Tibial nerve (tissue), 4 donors: ENCODE measurements at regions not wholly inside any gene's neighbourhood (a gene's known extent, or its start where the extent isn't known, plus 50 kb on each side); places are given as distances from the start of the nearest gene placed in this dataset.
"Not testable (repeated sequence)": the region's sequence is repeated elsewhere in the genome, so short reads cannot be mapped to it uniquely, and the experiment has no call there.

Experiments
- EP300 ChIP-seq, 2 donors: sonication (generic); formaldehyde crosslinking; IDR thresholded peaks; one replicate each; pipeline ENCODE4 v1.6.1; 2017; ENCODE audit warnings: antibody characterized with exemption in 2 of 2, mild to moderate bottlenecking in 1 of 2
- POLR2A ChIP-seq, 2 donors: fragments of 450-650 bp; IDR thresholded peaks; one replicate each; pipeline ENCODE4 v1.6.1; 2017; ENCODE audit warnings: antibody characterized with exemption in 2 of 2, mild to moderate bottlenecking in 2 of 2, moderate library complexity in 2 of 2
- TF ChIP-seq, protein P1 (sequence below), 5 experiments: fragments of 200-600 bp in 3 of 5; fragments of 450-650 bp in 2 of 5; sonication (generic) in 3 of 5; IDR thresholded peaks; one replicate each; pipeline ENCODE4 v1.5.1; 2016 to 2019; ENCODE audit warnings: antibody characterized with exemption in 5 of 5, mild to moderate bottlenecking in 3 of 5, moderate library complexity in 2 of 5

DNA sequence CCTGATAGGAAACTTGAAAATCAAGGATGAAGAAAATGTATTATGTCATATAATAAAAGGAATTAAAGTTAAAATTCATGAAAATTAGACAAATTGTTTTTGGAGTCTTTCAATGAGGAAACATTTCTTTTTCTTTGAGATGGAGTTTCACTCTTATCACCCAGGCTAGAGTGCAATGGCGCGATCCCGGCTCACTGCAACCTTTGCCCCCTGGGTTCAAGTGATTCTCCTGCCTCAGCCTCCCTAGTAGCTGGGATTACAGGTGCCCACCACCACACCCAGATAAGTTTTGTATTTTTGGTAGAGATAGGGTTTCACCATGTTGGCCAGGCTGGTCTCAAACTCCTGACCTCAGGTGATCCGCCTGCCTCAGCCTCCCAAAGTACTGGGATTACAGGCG is 285.7 kb downstream of the CYRIA start:
- TF ChIP-seq POLR2A, EP300 (IDR thresholded peaks at IDR 0.05): not testable (repeated sequence)
- TF ChIP-seq, protein P1, sequence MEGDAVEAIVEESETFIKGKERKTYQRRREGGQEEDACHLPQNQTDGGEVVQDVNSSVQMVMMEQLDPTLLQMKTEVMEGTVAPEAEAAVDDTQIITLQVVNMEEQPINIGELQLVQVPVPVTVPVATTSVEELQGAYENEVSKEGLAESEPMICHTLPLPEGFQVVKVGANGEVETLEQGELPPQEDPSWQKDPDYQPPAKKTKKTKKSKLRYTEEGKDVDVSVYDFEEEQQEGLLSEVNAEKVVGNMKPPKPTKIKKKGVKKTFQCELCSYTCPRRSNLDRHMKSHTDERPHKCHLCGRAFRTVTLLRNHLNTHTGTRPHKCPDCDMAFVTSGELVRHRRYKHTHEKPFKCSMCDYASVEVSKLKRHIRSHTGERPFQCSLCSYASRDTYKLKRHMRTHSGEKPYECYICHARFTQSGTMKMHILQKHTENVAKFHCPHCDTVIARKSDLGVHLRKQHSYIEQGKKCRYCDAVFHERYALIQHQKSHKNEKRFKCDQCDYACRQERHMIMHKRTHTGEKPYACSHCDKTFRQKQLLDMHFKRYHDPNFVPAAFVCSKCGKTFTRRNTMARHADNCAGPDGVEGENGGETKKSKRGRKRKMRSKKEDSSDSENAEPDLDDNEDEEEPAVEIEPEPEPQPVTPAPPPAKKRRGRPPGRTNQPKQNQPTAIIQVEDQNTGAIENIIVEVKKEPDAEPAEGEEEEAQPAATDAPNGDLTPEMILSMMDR (IDR thresholded peaks at IDR 0.05): not testable (repeated sequence)
